ENCODE measurements at regions not wholly inside any gene's neighbourhood (a gene's known extent, or its start where the extent isn't known, plus 50 kb on each side); places are given as distances from the start of the nearest gene placed in this dataset.

GRCh38 chr5:21067724-21068123, 1079.7 kb upstream of the CDH18 start:
- POLR2A ChIA-PET, result no interaction called here
- Histone ChIP-seq H3K4me3 (ENCODE audit: low read depth, low read length) (no peak overlapping the region), H3K4me1 (ENCODE audit: control insufficient read depth, insufficient read depth, low read length) (no peaks in the 10 kb centered on the region), H3K9me3 (ENCODE audit: control insufficient read depth, insufficient read depth, low read depth, low read length) (no peaks in the 10 kb centered on the region), H3K36me3 (ENCODE audit: control insufficient read depth in 2 of 2, insufficient read depth in 1 of 2, low read length in 2 of 2) (no peaks in the 10 kb centered on the region), H3K27ac (ENCODE audit: extremely low read depth, low read depth, low read length) (no peak overlapping the region)
- TF ChIP-seq ZNF404 (tag by site-specific recombination; IDR thresholded peaks at IDR 0.05), result no peak
- TF ChIP-seq ZNF169 (tag by site-specific recombination; IDR thresholded peaks at IDR 0.05), result no peak
- no peak for TF ChIP-seq ZNF501 (tag by site-specific recombination; IDR thresholded peaks at IDR 0.05)
- TF ChIP-seq ZNF692 (tag by site-specific recombination; IDR thresholded peaks at IDR 0.05), result no peak
- TF ChIP-seq GLI2 (tag by site-specific recombination; IDR thresholded peaks at IDR 0.05; ENCODE audit: borderline replicate concordance, low read depth), result no peak
- CTCF ChIA-PET, result no interaction called here

GRCh38 chr5:21063146-21063545, 1075.1 kb upstream of the CDH18 start:
- no peaks in the 10 kb centered on the region for H3K4me1 ChIP-seq (ENCODE audit: control insufficient read depth, insufficient read depth, low read length)
- H3K36me3 ChIP-seq (ENCODE audit: control insufficient read depth in 2 of 2, insufficient read depth in 1 of 2, low read length in 2 of 2), result no peaks in the 10 kb centered on the region
- POLR2A ChIA-PET, result no interaction called here
- H3K4me3 ChIP-seq (ENCODE audit: low read depth, low read length), result no peak overlapping the region
- CTCF ChIA-PET, result no interaction called here
- H3K27ac ChIP-seq (ENCODE audit: extremely low read depth, low read depth, low read length), result no peak overlapping the region
- no peaks in the 10 kb centered on the region for H3K9me3 ChIP-seq (ENCODE audit: control insufficient read depth, insufficient read depth, low read depth, low read length)
- TF ChIP-seq ZNF585B (tag by site-specific recombination; IDR thresholded peaks at IDR 0.05) (peak; percentile 65), PRDM1 (tag by site-specific recombination; IDR thresholded peaks at IDR 0.05) (no peak)

- Histone ChIP-seq H3K4me3 (ENCODE audit: low read depth, low read length) (no peak overlapping the region), H3K36me3 (ENCODE audit: control insufficient read depth in 2 of 2, insufficient read depth in 1 of 2, low read length in 2 of 2) (no peaks in the 10 kb centered on the region), H3K9me3 (ENCODE audit: control insufficient read depth, insufficient read depth, low read depth, low read length) (no peaks in the 10 kb centered on the region), H3K27ac (ENCODE audit: extremely low read depth, low read depth, low read length) (no peak overlapping the region), H3K4me1 (ENCODE audit: control insufficient read depth, insufficient read depth, low read length) (no peaks in the 10 kb centered on the region)
- ChIA-PET POLR2A (no interaction called here), CTCF (no interaction called here)
- no peak for TF ChIP-seq KLF1 (tag by site-specific recombination; IDR thresholded peaks at IDR 0.05)
- no peak for TF ChIP-seq ZNF548 (tag by site-specific recombination; IDR thresholded peaks at IDR 0.05)
- no peak for TF ChIP-seq ZNF26 (tag by site-specific recombination; IDR thresholded peaks at IDR 0.05)
- TF ChIP-seq ZNF18 (tag by site-specific recombination; IDR thresholded peaks at IDR 0.05), result no peak
- TF ChIP-seq ZBTB1 (tag by site-specific recombination; IDR thresholded peaks at IDR 0.05), result no peak
- no peak for TF ChIP-seq ZNF513 (tag by site-specific recombination; IDR thresholded peaks at IDR 0.05)
- no peak for TF ChIP-seq PRDM10 (tag by site-specific recombination; IDR thresholded peaks at IDR 0.05)
- TF ChIP-seq HOXC10 (CRISPR knock-in tag; IDR thresholded peaks at IDR 0.05), result no peak
- TF ChIP-seq KLF7 (tag by site-specific recombination; IDR thresholded peaks at IDR 0.05; ENCODE audit: borderline replicate concordance), result no peak
Measured at GRCh38 chr5:21058289-21058688, 1070.3 kb upstream of the CDH18 start.
